IPS DF 19.7 (cell line): ENCODE measurements at regions not wholly inside any gene's neighbourhood (a gene's known extent, or its start where the extent isn't known, plus 50 kb on each side); places are given as distances from the start of the nearest gene placed in this dataset.

Source experiments
- DNase-seq: peaks from one replicate; pipeline ENCODE4 v3.0.0-alpha.2; 2013; ENCODE audit warnings: low read depth, low spot score

DNA sequence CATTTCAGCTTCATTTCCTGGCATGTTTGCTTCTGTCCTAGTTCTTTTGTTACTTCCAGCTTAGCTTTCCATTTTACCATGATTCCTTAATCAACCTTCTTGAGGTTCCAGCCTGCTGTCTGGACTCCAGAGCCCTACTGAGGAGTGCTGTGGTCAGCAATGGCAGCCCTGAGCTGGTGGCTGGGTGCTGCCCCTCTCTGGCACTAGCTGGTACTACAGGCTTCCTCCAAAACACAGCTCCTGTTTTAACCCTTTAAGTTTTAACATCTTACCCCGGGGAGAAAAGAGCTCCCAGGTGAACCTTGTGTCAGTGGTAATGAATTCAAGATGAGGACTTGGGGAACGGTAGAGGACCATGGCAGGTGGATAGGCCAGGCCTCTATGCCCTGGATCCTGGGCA, 395.5 kb downstream of the TMEM114 start:
- DNase-seq, result no peak

DNA sequence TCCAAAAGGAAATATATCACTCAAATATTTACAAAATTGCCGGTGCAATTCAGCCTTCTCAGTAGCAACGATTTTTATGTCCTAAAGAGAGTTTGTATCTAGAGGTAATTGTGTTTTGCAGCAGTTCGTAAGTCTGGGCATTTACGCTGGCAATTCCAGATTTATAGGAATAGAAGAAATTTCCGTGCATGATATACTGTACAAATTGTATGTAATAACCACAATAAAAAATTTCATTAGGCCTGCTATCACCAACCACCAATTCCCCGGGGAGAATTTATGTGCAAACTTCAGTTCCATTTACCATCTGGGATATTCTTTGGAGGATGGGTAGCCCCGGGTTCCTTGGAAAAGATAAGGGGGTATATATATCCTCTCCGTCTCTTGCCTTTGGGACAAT, 401.5 kb downstream of the TMEM114 start:
- DNase-seq, result no peak

DNA sequence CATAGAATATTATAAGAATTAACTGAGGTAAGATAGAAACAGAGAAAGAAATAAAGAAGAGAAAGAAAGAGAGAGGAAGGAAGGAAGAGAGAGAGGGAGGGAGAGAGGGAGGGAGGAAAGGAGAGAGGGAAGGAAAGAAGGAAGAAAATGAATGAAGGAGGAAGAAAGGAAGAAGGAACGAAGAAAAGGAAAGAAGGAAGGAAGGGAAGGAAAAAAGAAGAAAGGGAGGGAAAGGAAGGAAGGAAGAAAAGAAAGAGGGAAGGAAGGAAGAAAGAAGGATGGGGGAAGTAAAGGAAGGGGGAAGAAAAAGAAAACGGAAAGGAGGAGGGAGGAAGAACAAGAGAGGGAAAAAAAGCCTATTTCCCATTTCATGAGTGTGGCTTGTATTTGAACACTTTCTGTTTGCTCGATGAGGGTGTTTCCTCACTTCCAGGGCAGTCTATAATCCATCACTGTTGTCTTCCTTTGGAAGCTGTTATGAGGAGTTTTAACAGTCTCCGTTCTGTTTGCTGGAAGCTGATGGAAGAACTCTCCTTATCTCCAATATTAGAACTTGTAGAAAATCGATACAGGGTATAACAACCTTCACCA, 402.4 kb downstream of the TMEM114 start:
- no peak for DNase-seq

DNA sequence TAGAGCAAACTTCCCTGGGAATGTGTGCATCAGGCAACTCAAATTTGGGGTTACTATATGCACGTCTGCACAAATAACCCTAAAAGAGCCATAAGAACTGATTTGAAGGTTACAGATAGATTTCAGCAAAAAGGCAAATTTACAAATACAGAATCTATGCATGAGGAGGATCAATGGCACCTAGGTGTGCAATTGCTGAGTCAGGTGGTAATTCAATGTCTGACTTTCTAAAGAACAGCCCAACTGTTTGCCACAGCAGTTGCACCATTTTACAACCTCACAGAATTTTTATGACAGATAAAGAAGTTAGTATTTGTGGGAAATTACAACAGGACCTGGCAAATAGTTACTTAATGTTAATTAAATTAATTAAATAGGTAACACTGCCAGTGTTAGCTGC, 405.5 kb downstream of the TMEM114 start:
- no peak for DNase-seq

DNA sequence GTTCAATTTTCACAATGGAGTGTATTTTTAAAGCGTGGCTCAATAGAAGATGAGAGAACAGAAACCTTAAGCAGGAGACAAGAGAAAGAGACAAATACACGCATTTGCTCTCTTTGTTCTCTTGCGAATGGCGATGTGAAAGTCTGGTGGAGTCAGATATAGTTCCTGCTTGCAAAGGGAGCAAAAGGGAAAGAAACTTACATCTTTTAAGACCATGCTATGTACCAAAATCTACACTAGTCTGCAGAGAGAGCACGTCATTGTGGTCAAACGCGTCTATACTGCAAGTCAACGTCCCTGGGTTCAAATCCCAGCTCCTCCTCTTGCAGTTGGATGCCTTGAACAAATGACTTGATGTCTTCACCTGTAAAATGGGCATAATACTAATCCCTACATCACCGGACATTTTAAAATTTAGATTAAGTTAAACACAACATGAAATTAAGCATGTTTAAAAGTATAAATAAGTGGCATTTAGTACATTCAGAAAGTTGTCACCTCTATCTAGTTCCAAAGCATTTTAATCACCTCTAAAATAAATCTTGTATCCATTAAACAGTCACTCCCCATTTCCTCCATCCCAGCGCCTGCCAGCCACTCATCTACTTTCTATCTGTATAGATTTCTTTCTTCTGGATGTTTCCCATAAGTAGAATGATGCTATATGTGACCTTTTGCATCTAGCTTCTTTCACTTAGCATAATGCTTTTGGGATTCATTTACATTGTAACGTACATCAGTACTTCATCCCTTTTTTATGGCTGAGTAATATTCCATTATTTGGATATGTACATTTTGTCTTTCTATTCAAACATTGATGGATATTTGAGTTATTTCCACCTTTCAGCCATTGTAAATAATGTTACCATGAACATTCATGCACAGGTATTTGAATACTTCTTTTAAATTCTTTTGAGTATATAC, 406.9 kb downstream of the TMEM114 start:
- no peak for DNase-seq

DNA sequence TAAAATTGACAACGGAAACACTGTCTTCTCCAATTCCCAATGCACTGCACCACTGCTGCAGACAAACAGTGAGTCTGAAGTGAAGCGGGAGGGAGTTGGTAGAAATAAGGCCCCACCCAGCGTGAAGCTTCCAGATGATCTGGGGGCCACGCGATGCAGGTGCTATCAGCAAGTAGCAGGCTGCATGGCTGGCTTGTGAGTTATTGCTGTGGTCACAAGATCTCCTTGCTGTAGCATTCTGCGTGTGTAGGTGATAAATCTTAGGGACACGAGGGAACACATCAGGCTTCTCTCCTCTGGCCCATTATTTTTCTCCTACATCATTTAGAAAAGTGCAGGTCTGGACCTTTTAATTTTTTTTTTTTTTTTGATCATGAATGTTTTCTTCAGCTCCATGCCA, 407.6 kb downstream of the TMEM114 start:
- DNase-seq, result no peak

DNA sequence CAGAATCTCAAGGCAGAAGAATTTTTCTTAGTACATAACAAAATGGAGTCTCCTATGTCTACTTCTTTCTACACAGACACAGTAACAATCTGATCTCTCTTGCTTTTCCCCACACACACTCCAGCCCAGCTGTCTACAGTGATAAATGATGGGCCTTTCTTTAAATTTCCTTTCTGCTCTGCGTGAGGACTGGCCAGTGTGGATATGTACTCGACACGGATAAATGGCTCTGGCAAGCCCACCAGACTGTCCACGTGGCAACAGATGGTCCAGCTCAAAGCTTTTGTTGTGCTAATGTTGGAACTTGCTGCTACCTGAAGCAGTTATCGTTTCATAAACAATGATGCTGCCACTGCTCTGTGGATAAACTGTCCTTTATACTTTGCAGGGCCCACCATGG, 410.7 kb downstream of the TMEM114 start:
- no peak for DNase-seq

DNA sequence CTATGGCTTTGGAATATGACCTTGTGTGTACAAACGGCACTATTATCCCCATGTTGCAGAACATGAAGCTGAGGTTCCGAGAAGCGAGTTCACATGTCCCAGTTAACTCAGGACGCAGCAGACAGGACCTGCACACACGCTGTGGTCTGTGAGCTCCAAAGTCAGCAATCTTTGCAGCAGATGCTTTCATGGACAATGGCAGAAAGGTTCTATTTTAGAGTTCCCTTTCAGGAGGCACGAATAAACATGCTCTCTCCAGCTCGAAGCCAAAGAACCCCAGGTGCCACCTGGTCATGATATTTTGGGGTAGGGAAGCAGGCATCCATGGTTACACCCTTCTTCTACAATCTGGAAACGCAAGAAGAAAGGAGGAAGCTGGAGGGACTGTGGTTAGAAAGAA, 412.0 kb downstream of the TMEM114 start:
- no peak for DNase-seq

DNA sequence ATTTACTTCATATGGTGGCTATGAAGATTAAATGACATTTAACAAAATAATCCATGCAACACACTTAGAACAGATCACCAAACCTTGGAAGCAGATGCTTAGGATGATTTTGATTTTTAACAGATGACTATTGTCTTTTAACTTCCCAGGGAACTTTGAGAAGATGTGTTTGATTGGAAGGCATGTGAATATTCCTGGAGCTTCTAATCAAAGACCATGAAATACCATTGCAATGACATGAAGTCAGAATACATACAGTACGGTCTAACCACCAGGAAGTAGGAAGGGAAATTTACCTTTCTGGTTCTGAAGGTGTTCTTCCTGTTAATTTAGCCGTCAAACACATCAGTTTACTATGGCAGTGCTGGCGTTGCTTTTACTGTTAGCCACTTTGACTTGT, 414.9 kb downstream of the TMEM114 start:
- DNase-seq, result no peak

DNA sequence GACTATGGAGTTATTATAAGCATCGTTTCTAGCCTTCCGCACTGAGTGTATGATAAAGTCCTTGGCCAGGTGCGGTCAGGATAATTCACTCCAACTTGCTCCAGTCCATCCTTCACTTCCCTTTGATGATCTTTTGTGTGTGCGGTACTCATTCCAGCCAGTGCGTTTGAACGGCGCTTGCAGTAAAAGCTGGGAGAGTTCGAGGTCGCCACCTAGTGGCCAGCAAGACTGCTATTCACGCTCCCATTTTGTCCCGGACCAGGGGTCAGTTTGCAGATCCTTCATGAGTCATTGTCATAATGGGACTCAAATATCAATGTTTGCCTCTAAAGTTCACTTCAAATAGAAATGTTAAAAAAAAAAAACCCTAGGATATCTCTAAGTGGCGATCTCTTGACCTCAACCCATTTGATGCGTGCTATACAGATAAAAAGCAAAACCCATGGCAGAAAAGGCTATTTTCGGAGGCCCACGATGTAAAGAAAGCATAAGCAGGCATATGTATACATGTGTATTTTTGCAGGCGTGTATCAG, 417.1 kb downstream of the TMEM114 start:
- DNase-seq, result peak; percentile 78

DNA sequence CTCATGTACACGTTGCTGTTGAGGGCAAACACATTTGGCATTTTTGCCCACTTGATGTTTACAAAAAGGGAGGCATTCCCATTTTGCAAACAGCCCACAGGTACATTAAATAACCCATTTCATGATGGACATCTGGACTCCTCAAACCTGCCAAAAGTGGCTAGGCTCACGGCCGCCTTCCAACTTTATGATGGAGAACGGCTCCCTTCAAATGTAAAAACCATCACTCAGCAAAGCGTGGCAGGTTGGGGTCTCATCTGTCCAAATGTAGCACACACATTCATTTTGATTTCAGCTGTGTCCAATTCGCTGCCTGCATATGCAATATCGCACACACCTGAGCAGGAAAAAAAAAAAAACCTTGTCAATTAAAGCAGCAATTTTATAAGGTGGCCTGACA, 417.8 kb downstream of the TMEM114 start:
- DNase-seq, result no peak

DNA sequence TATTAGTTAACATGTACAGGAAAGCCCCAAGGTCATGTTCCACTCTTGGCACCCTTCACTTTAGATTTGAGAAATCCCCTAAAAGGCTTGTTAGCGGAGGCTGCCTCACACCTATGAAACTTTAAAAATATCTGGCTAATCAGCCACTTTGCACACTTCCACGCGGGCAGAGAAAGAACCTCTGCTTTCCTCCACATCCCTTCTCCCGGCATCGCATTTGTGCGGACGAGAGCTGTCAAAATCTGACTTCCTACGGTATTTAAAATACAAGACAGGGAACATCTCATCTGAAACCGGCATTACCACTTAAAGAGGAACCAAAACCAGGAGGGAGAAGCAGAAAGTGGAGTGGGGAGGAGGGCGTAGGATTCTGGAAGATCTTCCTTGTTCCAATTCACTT, 422.3 kb downstream of the TMEM114 start:
- DNase-seq, result no peak

DNA sequence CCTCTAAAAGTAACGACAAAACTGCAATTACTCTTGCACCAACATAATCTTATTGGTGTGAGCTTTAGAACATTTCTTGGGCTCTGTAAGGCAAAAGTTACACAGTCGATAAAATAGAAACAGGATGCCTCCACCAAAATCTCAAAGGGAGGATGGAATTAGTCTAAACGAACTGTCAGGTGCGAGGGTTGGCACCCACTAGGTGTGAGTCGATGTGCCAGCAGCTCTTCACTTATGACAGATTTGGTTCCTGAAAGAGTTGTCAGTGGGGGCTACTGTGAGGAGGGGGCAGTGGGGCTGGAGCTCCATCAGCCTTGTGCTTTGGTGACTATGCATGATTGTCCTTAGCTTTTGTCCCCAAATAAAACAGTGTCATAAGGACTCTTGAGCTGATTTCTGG, 422.9 kb downstream of the TMEM114 start:
- no peak for DNase-seq

DNA sequence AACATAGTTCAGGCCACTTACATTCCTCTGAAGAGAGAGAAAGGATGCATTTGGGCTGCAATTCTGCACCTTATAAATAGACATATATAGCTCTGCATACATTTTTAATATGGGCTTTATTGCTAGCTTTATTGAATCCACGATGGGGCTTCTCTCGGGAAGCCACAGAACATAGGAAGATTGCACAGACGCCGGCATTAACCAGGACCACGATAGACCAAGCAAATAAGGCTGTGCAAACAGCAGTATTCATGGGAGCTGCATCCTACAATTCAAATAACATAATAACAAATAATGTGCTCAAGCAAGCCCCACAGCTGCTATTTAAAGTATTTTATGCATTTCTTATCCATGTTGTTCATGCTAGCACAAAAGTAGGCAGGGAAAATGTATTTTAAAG, 432.3 kb downstream of the TMEM114 start:
- no peak for DNase-seq

DNA sequence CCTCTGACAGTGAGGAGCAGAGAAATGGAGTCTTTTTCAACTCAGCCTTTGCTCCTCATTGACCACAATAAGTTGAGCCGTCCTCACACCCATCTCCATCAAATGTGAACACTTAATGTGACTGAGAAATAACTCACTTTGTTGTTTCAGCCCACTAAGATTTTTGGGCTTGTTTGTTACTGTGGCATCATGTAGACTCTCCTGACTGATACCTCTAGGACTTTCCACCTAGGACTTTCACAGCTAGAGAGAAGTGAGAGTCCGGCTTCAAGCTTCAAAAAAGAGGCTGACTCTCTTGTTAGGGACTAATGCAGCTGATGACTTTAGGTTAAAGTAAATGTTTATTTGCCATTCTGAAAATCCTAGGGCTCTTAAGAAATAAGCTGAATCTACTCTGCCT, 435.0 kb downstream of the TMEM114 start:
- DNase-seq, result no peak

DNA sequence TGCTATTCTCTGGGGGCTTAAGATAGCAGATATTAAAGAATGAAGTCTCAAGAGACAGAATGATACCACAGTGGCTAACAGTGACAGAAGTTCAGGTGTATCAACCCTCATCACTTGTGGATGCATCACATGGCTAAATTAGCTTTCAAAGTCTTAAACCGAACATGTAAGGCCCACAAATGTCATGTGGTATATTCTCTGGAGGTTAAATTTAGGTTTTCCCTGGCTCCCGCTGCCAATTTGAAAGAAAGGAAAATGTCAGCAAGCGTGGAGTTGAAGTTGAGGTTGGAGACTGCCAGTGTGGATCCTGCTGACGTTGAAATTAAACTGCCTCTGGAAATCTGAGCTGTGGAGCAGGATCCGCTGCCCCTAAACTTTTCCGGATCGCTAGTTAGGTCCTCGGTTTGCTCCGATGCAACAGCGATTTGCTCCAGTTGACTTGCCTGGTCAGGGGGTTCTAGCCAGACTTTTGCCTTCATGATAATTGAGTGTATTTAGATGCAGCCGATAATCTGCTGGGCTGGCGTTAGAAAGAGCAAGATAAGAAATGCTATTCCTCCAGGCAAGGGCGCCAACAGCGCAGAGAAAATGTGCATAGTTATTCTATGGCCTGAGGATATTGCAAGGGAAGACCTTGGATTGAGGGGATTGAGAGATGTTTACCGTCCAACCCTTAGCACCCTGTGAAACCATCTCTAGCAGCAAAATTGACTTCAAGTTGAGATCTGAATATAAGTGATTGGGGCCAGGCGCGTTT, 443.9 kb downstream of the TMEM114 start:
- DNase-seq, result no peak

DNA sequence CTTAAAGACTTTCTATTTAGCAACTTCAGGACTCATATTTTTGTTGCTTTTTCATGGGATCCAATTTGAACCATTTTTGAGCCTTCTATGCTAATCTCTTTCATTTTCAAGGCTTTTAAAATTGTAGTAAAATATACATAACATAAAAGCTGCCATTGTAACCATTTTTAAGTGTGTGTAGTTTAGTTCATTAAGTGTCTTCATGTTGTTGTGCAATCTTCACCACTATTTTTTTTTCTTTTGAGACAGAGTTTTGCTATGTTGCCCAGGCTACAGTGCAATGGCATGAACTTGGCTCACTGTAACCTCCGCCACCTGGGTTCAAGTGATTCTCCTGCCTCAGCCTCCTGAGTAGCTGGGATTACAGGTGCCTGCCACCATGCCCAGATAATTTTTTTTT, 451.6 kb downstream of the TMEM114 start:
- no peak for DNase-seq

DNA sequence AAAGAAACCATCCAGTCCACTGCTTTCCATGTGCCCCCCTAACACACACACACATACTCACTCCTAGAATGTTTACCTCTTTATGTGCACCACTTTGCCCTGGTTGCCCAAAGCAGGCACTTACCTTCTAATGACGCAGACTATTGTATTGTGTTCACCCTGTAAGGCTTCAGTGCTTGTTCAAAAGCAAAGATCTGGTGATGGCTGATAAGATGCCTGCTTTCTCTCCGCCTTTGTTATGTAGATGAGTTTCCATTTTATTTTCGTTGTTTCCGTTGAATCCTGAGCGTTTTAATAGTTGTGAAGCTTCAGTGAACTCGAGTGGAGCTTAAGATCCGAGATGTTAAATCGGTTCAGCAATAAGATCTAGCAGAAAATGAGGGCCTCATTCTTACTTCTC, 452.7 kb downstream of the TMEM114 start:
- DNase-seq, result no peak

DNA sequence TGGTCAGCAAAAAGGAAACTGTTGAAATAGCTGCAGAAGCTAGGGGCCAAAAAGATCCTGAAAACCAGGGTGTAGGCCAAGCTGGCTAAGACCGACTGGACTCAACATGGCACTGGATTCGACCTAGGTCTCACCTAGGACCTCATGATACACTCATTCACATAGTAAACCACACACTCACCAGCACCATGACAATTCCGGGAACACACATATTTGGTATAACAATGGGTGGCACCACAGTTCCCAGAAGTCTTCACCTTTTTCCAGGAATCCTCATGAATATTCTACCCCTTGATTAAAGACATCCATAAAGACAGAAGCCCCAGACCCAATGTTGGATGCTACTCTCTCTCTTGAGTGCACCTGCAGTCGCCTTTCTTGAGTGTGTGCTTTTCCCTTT, 460.1 kb downstream of the TMEM114 start:
- no peak for DNase-seq

DNA sequence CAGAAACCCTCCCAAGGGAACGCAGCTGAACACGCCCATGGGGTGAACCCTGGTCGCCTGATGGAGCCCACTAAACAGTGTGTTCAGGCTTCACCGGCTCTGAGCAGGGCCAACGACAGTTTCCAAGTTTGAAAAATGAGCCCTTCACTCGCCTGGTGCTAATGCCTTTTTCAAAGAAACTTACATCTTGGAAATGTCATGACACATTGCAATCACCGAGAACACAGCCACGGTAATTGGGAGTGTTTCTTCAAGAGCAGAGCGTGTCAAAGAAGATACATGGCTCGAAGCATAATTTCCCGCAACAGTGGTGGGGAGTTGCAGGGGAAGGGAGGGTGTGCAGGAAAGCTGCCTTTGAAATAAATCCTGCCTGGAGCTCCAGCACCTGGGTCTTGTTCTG, 463.2 kb downstream of the TMEM114 start:
- DNase-seq, result no peak

DNA sequence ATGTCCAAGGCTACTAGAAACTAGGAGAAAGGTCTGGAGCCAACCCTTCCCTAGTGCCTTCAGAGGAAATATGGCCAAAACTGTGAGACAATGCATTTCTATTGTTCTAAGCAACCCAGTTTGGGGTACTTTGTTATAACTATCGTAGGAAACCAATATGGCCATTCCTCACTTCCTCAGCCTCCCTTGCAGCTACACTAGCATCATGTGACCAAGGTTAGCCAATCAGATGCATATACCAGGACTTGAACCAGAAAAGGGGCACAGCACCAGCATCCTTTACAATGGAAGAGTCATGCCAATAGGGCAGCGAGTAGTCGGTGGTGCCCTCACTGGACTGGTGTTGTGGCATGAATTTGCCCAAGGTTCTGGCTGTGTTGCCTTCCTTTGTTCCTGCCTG, 464.0 kb downstream of the TMEM114 start:
- no peak for DNase-seq

DNA sequence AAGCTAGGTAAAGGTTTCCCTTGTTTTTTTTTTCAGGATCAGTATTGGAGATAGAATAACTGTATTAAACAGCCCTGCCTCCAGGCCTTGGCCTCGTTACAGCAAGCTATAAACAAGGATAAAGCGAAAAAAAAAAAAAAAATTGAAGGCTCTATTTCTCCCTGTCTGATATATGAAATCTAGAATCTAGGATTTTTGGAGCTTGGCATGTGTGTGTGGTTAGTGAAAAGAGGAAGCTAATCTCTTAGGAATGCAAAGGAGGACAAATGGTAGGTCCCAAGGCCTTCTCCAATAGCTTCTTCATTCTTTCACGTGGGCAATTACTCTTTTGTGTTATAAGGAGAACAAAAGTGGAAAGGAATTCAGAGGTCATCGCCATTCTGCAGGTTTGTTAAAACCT, 470.3 kb downstream of the TMEM114 start:
- no peak for DNase-seq
